ENCODE measurements at regions not wholly inside any gene's neighbourhood (a gene's known extent, or its start where the extent isn't known, plus 50 kb on each side); places are given as distances from the start of the nearest gene placed in this dataset.
"Not testable (repeated sequence)": the region's sequence is repeated elsewhere in the genome, so short reads cannot be mapped to it uniquely, and the experiment has no call there.

- Histone ChIP-seq H3K36me3 (no peaks in the 10 kb centered on the region), H3K9me3 (no peaks in the 10 kb centered on the region), H3K4me1 (no peaks in the 10 kb centered on the region), H3K27me3 (peaks cover 8% of the 10 kb centered on the region), H3K4me3 (ENCODE audit: low read depth, low read length) (no peak overlapping the region)
- no peak for TF ChIP-seq CTCF (IDR thresholded peaks at IDR 0.05; ENCODE audit: low read depth, low read length)
- no peak for DNase-seq
Observed at GRCh38 chr2:239549711-239550255, 149.0 kb upstream of the HDAC4 start.

DNA sequence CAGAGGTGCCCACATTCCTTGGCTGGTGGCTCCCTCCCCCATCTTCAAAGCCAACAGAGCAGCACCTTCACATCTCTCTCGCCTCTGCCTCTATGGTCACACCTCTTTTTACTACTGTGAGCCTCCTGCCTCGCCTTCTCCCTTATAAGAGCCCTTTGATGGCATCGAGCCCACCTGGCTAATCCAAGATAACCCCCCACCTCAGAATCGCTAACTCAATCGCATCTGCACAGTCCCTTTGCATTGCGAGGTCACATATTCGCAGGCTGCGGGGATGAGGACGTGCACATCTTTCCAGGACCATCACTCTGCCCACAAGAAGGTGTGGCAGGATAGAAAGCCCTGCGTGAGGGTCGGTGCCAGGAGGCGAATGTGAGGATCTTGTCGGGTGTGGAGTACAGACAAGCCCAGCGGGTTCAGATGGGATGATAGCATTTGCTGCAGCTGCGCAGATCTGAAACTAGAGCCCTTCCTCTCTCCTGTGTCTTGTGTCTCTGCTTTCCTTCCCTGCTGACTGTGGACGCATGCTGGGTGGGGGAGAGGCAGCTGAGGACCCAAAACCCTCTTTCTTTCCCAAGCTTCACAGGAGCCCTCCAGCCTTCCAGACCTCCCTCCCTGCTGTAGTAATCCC lies 148.3 kb upstream of the HDAC4 start:
- no peak overlapping the region for H3K4me3 ChIP-seq (ENCODE audit: low read depth, low read length)
- H3K9me3 ChIP-seq, result no peaks in the 10 kb centered on the region
- DNase-seq, result no peak
- H3K27me3 ChIP-seq, result peaks cover 8% of the 10 kb centered on the region
- no peaks in the 10 kb centered on the region for H3K4me1 ChIP-seq
- no peak for TF ChIP-seq CTCF (IDR thresholded peaks at IDR 0.05; ENCODE audit: low read depth, low read length)
- H3K36me3 ChIP-seq, result no peaks in the 10 kb centered on the region

DNA sequence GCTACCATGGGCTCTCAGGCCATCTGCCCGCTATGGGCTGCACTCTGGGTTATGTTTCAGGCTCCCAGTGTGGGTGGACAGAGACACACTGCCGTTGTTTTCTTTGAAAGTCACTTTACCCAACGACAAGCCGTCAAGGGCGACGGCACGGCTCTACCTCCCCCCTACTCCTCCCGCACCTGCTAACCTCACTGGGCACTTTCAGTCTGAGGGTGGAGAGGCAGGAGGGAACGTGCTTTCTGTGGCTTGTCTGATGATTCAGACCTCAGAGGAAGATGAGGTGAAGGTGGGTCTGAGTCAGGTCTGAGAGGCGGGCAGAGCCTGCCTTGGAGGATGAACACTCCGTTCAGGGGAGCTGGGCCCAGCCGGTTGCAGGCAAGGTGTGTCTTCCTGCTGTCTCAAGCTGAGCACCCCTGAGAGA lies 147.6 kb upstream of the HDAC4 start:
- Histone ChIP-seq H3K4me1 (no peaks in the 10 kb centered on the region), H3K4me3 (ENCODE audit: low read depth, low read length) (no peak overlapping the region), H3K9me3 (no peaks in the 10 kb centered on the region), H3K36me3 (no peaks in the 10 kb centered on the region), H3K27me3 (peaks cover 8% of the 10 kb centered on the region)
- TF ChIP-seq CTCF (IDR thresholded peaks at IDR 0.05; ENCODE audit: low read depth, low read length), result no peak
- no peak for DNase-seq

DNA sequence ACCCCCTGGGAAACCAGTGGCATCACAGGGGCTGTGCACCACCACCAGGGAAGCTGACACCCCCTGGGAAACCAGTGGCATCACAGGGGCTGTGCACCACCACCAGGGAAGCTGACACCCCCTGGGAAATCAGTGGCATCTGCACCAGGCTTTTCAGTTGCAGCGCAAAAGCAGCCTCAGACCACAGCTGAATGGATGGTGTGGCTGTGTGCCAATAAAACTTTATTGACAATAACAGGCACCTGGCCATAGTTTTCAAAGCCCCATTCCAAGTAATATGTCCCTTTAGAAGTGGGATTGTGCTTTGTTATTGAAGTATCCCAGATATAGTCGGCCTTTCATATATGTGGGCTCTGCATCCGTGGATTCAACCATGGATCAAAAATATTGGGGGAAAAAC lies 146.3 kb upstream of the HDAC4 start:
- not testable (repeated sequence) for H3K4me3 ChIP-seq (ENCODE audit: low read depth, low read length); DNase-seq; H3K9me3 ChIP-seq; H3K4me1 ChIP-seq; H3K36me3 ChIP-seq
- peaks cover 16% of the 10 kb centered on the region for H3K27me3 ChIP-seq

DNA sequence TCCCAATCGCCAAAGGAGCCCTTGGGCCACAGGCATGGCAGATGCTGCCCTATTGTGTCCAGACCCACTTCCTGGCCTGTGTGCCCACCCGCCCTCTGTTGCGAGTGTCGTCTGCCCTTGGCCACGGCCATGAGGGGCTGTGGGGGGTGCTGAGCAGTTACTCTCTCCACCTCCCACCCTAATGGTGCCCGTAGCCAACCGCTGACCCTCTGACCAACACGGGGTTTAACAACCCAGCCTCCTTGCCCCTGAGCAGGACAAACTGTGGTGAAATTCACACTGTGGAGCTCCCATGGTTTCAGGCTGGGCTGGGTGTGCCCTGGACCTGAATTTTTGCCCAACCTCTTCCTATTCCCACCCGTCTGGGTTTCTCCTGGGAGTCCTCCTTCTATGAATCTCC lies 145.7 kb upstream of the HDAC4 start:
- no peak for TF ChIP-seq CTCF (IDR thresholded peaks at IDR 0.05; ENCODE audit: low read depth, low read length)
- H3K4me3 ChIP-seq (ENCODE audit: low read depth, low read length), result no peak overlapping the region
- H3K27me3 ChIP-seq, result peaks cover 16% of the 10 kb centered on the region
- DNase-seq, result no peak
- no peaks in the 10 kb centered on the region for H3K4me1 ChIP-seq
- H3K36me3 ChIP-seq, result no peaks in the 10 kb centered on the region
- H3K9me3 ChIP-seq, result no peaks in the 10 kb centered on the region; the same call in 1 of the 2 replicates

DNA sequence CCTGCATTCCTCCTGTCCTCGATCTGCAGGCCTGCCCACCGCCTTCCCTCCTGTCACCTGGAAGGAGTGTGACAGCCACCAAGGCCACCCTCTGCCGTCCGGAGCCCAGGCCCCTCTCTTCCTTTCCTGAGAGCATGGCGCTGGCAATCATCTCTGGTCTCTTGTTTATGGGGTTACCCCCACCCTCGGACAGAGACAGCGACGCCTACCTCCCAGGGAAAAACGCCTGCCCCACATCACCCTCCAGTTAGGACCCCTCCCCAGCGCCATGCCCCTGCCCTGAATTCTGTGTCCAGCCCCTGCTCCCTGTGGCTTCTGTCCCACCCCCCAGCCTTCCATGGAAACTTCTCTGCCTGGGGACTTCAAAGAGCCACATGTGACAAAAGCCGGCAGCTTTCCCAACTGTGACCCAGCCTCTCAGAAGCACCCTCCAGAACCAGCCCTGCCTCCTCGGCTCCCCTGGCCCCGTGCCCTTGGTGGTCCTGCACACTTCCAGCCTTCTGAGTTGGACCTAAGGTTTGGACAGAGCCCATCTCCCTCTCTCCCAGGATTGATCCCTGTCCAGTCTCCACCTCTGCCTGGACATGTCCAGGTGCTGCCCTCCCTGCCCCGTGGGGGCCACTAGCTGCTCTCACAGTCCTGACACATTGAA lies 145.0 kb upstream of the HDAC4 start:
- no peak for TF ChIP-seq CTCF (IDR thresholded peaks at IDR 0.05; ENCODE audit: low read depth, low read length)
- no peaks in the 10 kb centered on the region for H3K4me1 ChIP-seq
- peaks cover 16% of the 10 kb centered on the region for H3K27me3 ChIP-seq
- no peak overlapping the region for H3K4me3 ChIP-seq (ENCODE audit: low read depth, low read length)
- no peak for DNase-seq
- no peaks in the 10 kb centered on the region for H3K36me3 ChIP-seq
- no peaks in the 10 kb centered on the region; the same call in 1 of the 2 replicates for H3K9me3 ChIP-seq
